ENCODE measurements at regions not wholly inside any gene's neighbourhood (a gene's known extent, or its start where the extent isn't known, plus 50 kb on each side); places are given as distances from the start of the nearest gene placed in this dataset.

- no peak for DNase-seq (ENCODE audit: low spot score)
These were observed 102.0 kb upstream of the THRB start for GRCh38 chr3:24596626-24597025.

GRCh38 chr3:24598695-24599470 lies 104.2 kb upstream of the THRB start:
- DNase-seq (ENCODE audit: low spot score): no peak

GRCh38 chr3:24601066-24601939 lies 106.7 kb upstream of the THRB start:
- DNase-seq (ENCODE audit: low spot score): no peak

GRCh38 chr3:24604215-24604614 lies 109.6 kb upstream of the THRB start:
- no peak for DNase-seq (ENCODE audit: low spot score)

GRCh38 chr3:24605511-24606028 lies 110.9 kb upstream of the THRB start:
- DNase-seq (ENCODE audit: low spot score): no peak

GRCh38 chr3:24607281-24607680 lies 112.6 kb upstream of the THRB start:
- DNase-seq (ENCODE audit: low spot score): no peak

- no peak for DNase-seq (ENCODE audit: low spot score)
These were observed 114.2 kb upstream of the THRB start for GRCh38 chr3:24608701-24609390.

- no peak for DNase-seq (ENCODE audit: low spot score)
These were observed 119.7 kb upstream of the THRB start for GRCh38 chr3:24614359-24614758.

- DNase-seq (ENCODE audit: low spot score): no peak
These were observed 120.5 kb upstream of the THRB start for GRCh38 chr3:24615177-24615576.

GRCh38 chr3:24616110-24616829 lies 121.6 kb upstream of the THRB start:
- DNase-seq (ENCODE audit: low spot score): no peak

GRCh38 chr3:24622138-24622537 lies 127.5 kb upstream of the THRB start:
- DNase-seq (ENCODE audit: low spot score): no peak

- no peak for DNase-seq (ENCODE audit: low spot score)
These were observed 128.1 kb upstream of the THRB start for GRCh38 chr3:24622696-24623225.

- no peak for DNase-seq (ENCODE audit: low spot score)
These were observed 129.0 kb upstream of the THRB start for GRCh38 chr3:24623657-24624056.

- DNase-seq (ENCODE audit: low spot score): no peak
These were observed 130.5 kb upstream of the THRB start for GRCh38 chr3:24624938-24625681.

- peak; percentile 9 for DNase-seq (ENCODE audit: low spot score)
These were observed 134.0 kb upstream of the THRB start for GRCh38 chr3:24628523-24629258.

- DNase-seq (ENCODE audit: low spot score): no peak
These were observed 136.8 kb upstream of the THRB start for GRCh38 chr3:24631481-24631880.

GRCh38 chr3:24639061-24639460 lies 144.4 kb upstream of the THRB start:
- DNase-seq (ENCODE audit: low spot score): no peak

- DNase-seq (ENCODE audit: low spot score): no peak
These were observed 145.1 kb upstream of the THRB start for GRCh38 chr3:24639481-24640329.

- DNase-seq (ENCODE audit: low spot score): peak; percentile 40
These were observed 145.8 kb upstream of the THRB start for GRCh38 chr3:24640330-24640877.

All from RKO (cell line).